Heart right ventricle (tissue), 16 donors: ENCODE measurements at regions not wholly inside any gene's neighbourhood (a gene's known extent, or its start where the extent isn't known, plus 50 kb on each side); places are given as distances from the start of the nearest gene placed in this dataset.
A peak's percentile ranks its signal among the peaks of the same experiment; 100 is the strongest.

Experiments
- ATAC-seq, 8 donors: fragments of 200-7000 bp; cut with Tn5 transposase; one replicate each; pipeline ENCODE4 v1.9.1; 2020; ENCODE audit warnings: mild to moderate bottlenecking in 8 of 8, moderate library complexity in 8 of 8, moderate number of reproducible peaks in 1 of 8
- DNase-seq, 2 donors: peaks; one replicate each; pipeline ENCODE4 v3.0.0-alpha.2; 2020
- H3K27ac ChIP-seq, 10 donors: fragments of 200-600 bp; sonication (generic) in 2 of 10; one replicate each; pipeline versions ENCODE4 v1.5.0 to v1.8.0; 2020 to 2022; ENCODE audit warnings: mild to moderate bottlenecking in 3 of 10
- H3K27me3 ChIP-seq, 7 donors: fragments of 200-600 bp; one replicate each; pipeline ENCODE4 v1.8.0; 2021 to 2022; ENCODE audit warnings: mild to moderate bottlenecking in 2 of 7
- H3K36me3 ChIP-seq, 9 donors: fragments of 200-600 bp; sonication (generic) in 1 of 9; one replicate each; pipeline versions ENCODE4 v1.5.0 to v1.8.0; 2020 to 2022; ENCODE audit warnings: mild to moderate bottlenecking in 2 of 9
- H3K4me1 ChIP-seq, 9 donors: fragments of 200-600 bp; sonication (generic) in 1 of 9; one replicate each; pipeline versions ENCODE4 v1.5.0 to v1.8.0; 2020 to 2022; ENCODE audit warnings: mild to moderate bottlenecking in 4 of 9
- H3K4me3 ChIP-seq, 10 donors: fragments of 200-600 bp; sonication (generic) in 2 of 10; one replicate each; pipeline versions ENCODE4 v1.5.0 to v1.8.0; 2020 to 2022; ENCODE audit warnings: mild to moderate bottlenecking in 7 of 10, moderate library complexity in 2 of 10
- H3K9me3 ChIP-seq, 11 donors: fragments of 200-600 bp in 10 of 11; sonication (generic) in 2 of 11; one replicate each; pipeline versions ENCODE4 v1.5.0 to v1.8.0; 2013 to 2022; ENCODE audit warnings: mild to moderate bottlenecking in 2 of 11, control low read depth in 1 of 11, moderate library complexity in 1 of 11
- CTCF ChIP-seq, 9 donors: fragments of 200-600 bp; sonication (generic) in 2 of 9; IDR thresholded peaks; one replicate each; pipeline versions ENCODE4 v1.5.0 to v1.8.0; 2021 to 2022; ENCODE audit warnings: antibody characterized with exemption in 9 of 9, mild to moderate bottlenecking in 5 of 9, moderate library complexity in 1 of 9
- WGBS, 2 donors: extraction: QIAGEN DNeasy Blood & Tissue Kit; methylation state at CpG; one replicate each; pipeline ENCODE4 v1.1.7; 2013; ENCODE audit warnings: inconsistent platforms in 1 of 2; 5-methylcytosine and 5-hydroxymethylcytosine counted together
- intact Hi-C, 10 donors: fragments of 100-400 bp; cut with DNase I; formaldehyde crosslinking; loops; one replicate each; pipeline versions ENCODE4 v1.11.1 to v1.14.2; 2022
- donor health status: Arrhythmogenic right ventricular cardiomyopathy.
- donor health status: ischemic (EF 13 %, LVEDD 7.1; RV severe dilation, severe dysfunction).
- donor health status: healthy with polysubstance abuse.
- donor health status: DM: no; HTN: yes; CAD: no.
- donor health status: DM: no; HTN: no; CAD: no.
- donor health status: ischemic (EF 25% LVEDD 6.9; RV normal size, moderate dysfunction).
- donor health status: ischemic (EF 25% LVEDD 5.7; RV mildly dilated, moderate dysfunction).
- donor health status: healthy.
- donor health status: DM: yes; HTN: yes; CAD: no.
- donor health status: Ischemic cardiomyopathy.
- donor health status: ischemic (EF 35%, LVEDD 5.7; RV mildly dilated, moderate dysfunction).
- donor health status: nonischemic (EF 11% LVEDD 7.7; RV severe dilation, severe dysfunction).
- donor health status: DM: yes; HTN: yes; CAD: no.
- donor health status: PGD.
- donor health status: ischemic (EF 29% LVEDD 5.4; RV normal size, mild dysfunction).
- donor health status: nonischemic (EF 23%, LVEDD 6.1; RV moderate dilation, normal function).

DNA sequence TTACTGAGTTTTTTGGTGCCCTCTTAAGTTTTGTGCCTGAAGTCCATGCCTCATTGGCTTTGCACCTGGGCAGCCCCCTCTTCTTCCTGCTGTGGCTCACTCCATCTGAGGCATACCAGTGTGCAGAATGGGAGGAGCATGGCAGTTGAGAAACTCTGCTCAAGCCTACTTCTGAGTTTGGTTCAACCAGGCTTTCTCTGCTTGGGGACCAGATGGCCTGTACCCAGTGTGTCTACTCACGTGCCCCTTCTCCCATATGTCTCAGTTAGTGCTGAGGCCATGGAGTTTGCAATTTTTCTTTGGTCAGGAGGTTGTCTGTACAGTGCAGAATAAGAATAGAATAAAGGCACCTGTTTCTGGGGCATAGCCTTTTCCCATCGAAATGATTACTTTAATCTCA, 383.3 kb upstream of the DDHD1 start:
- H3K27me3 ChIP-seq = no peaks in the 10 kb centered on the region
- no peaks in the 10 kb centered on the region for H3K36me3 ChIP-seq
- DNase-seq (no peak), ATAC-seq (no peak)
- intact Hi-C loops = loop anchor here in 9 of 10 donors (5.0 to 10.0 kb wide), 7 partner anchors 102 to 811 kb away; partner anchors contain the start of gene BMP4 (in 1 of the 9)
- H3K9me3 ChIP-seq = no peaks in the 10 kb centered on the region
- no peak for TF ChIP-seq CTCF (IDR thresholded peaks at IDR 0.05)
- WGBS, 2 donors = 94 to 99% methylated on average over 2 of the region's 2 CpGs
- H3K27ac ChIP-seq = no peak overlapping the region
- H3K4me1 ChIP-seq = peaks cover 0 to 29% (median 5%) of the 10 kb centered on the region in 9 donors
- no peak overlapping the region for H3K4me3 ChIP-seq

GRCh38 chr14:53534841-53535240, 381.7 kb upstream of the DDHD1 start:
- intact Hi-C loops = loop anchor here in 9 of 10 donors (5.0 to 10.0 kb wide), 7 partner anchors 100 to 812 kb away; partner anchors contain the start of gene BMP4 (in 1 of the 9)
- H3K36me3 ChIP-seq = no peaks in the 10 kb centered on the region
- DNase-seq (no peak), ATAC-seq (no peak)
- H3K27ac ChIP-seq = no peak overlapping the region
- H3K4me3 ChIP-seq = no peak overlapping the region
- no peaks in the 10 kb centered on the region for H3K27me3 ChIP-seq
- no peak for TF ChIP-seq CTCF (IDR thresholded peaks at IDR 0.05)
- H3K9me3 ChIP-seq = no peaks in the 10 kb centered on the region
- WGBS, 2 donors = 87 to 88% methylated on average over 6 of the region's 6 CpGs
- peaks cover 0 to 24% (median 5%) of the 10 kb centered on the region in 9 donors for H3K4me1 ChIP-seq

- Histone ChIP-seq H3K27me3 (no peaks in the 10 kb centered on the region), H3K27ac (no peak overlapping the region), H3K4me3 (no peak overlapping the region), H3K9me3 (no peaks in the 10 kb centered on the region), H3K4me1 (peaks cover 0 to 16% (median 0%) of the 10 kb centered on the region in 9 donors), H3K36me3 (no peaks in the 10 kb centered on the region)
- DNase-seq (no peak), ATAC-seq (no peak)
- intact Hi-C loops = loop anchor here in 2 of 10 donors (10.0 kb wide), 2 partner anchors 99 to 811 kb away; no protein-coding TSS in a partner anchor
- WGBS, 2 donors = 68 to 70% methylated on average over 4 of the region's 4 CpGs
- no peak for TF ChIP-seq CTCF (IDR thresholded peaks at IDR 0.05)
These were observed 380.4 kb upstream of the DDHD1 start for GRCh38 chr14:53533384-53533970.

DNA sequence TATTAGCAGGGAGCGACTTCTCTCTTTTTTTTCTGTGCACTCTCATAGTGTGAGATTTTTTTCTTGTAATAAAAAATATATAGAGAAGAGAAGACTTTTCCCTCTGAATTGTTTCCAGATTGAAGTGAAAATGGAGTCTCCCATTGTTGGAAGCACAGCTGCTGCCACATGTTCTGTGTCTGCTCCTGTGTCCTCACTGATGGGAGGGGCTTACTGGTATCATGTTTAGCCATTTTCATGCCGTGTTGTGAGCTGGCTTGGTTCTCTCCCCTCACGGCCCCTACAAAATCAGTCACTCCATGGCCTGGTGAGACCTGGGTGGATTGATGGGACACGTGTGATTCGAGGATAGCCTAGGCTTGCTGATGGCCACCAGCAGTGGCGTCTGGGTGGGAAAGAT, 379.7 kb upstream of the DDHD1 start:
- TF ChIP-seq CTCF (IDR thresholded peaks at IDR 0.05) = no peak
- Histone ChIP-seq H3K4me1 (peaks cover 0 to 10% (median 0%) of the 10 kb centered on the region in 9 donors), H3K4me3 (no peak overlapping the region), H3K27ac (no peak overlapping the region), H3K27me3 (no peaks in the 10 kb centered on the region), H3K36me3 (no peaks in the 10 kb centered on the region), H3K9me3 (no peaks in the 10 kb centered on the region)
- ATAC-seq (peak in 1 of 8 donors; percentile 56), DNase-seq (no peak)
- 64 to 73% methylated on average over 6 of the region's 6 CpGs for WGBS, 2 donors
- intact Hi-C loops = loop anchor here in 2 of 10 donors (10.0 kb wide), 2 partner anchors 98 to 812 kb away; no protein-coding TSS in a partner anchor
